GM18909 (cell line): ENCODE measurements at regions not wholly inside any gene's neighbourhood (a gene's known extent, or its start where the extent isn't known, plus 50 kb on each side); places are given as distances from the start of the nearest gene placed in this dataset.
A peak's percentile ranks its signal among the peaks of the same experiment; 100 is the strongest.

Experiments
- ATAC-seq: cut with Tn5 transposase; IDR thresholded peaks from one replicate; pipeline ENCODE4 v1.9.1; 2021; ENCODE audit warnings: mild to moderate bottlenecking; ENCODE audit not compliant: unreplicated experiment, poor library complexity

- ATAC-seq: peak; percentile 89
Observed at GRCh38 chr16:51569203-51569931, 418.3 kb upstream of the SALL1 start.

DNA sequence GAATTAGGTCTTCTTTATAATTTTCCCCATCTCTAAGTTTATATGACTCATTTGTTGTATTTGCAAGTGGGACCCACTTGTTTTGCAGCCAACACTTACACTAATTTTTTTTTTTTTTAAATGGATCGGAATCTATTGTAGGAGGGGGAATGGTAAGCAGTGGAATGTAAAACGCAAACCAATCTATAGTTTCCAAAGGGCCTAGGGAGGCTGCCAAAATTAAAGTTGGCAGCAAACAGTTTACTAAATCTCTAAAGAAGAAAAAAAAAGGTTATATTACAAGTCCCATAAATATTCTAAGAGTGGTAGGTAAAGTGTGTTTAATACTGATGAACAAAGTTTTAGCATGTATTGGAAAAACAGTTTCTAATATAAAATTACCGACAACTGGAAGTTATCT, 416.8 kb upstream of the SALL1 start:
- ATAC-seq: no peak

- peak; percentile 71 for ATAC-seq
Observed at GRCh38 chr16:51565184-51565583, 414.1 kb upstream of the SALL1 start.

GRCh38 chr16:51562891-51563290, 411.8 kb upstream of the SALL1 start:
- peak; percentile 37 for ATAC-seq

DNA sequence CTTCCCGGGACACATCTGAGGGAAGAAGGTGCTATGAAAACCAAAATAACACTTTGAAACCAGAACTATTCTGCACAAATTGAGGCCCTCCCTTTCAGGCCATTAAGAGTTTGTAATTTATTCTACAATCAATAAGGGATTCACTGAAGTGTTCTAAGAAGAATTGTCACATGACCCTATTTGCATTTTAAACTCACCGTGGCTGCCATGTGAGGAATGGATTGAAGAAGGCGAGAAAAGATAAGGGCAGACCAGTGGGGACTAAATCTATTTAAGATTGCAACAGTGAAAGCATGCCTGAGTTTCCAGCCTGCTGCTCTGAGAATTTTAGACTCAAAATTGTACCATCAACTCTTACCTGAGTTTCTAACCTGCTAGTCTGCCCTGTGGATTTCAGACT, 408.8 kb upstream of the SALL1 start:
- ATAC-seq: no peak

GRCh38 chr16:51557670-51558069, 406.6 kb upstream of the SALL1 start:
- no peak for ATAC-seq

DNA sequence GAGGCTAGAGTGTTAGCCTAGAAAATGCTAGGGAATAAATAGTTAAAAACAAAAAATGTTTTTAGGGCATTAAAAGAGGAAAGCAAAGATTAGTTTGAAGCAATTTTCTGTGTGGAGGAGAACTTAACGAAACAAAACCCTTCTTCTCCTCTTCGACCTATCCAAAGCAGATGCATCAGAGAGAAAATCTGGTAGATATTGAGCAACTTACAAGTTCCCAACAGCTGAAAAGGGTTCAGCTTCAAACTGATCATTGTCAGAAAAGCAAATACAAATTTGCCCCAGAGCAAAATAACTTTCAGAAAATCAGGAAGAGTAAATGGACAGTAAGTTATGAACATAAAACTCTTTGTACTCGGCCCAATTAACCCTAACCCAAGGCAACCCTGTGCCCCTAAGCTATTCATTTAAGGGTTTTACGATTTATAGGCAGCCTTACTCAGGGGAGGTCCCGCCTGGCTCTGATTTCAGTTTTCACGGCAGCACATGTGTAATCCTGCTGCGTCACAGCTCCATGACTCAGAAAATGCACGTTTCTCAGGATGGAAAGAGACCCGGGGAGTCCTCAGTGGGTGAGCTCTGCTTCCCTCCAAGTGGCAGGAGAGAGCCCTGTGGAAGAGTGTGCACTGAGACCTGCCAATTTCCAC, 405.7 kb upstream of the SALL1 start:
- no peak for ATAC-seq

- ATAC-seq: no peak
Observed at GRCh38 chr16:51553910-51554309, 402.8 kb upstream of the SALL1 start.

DNA sequence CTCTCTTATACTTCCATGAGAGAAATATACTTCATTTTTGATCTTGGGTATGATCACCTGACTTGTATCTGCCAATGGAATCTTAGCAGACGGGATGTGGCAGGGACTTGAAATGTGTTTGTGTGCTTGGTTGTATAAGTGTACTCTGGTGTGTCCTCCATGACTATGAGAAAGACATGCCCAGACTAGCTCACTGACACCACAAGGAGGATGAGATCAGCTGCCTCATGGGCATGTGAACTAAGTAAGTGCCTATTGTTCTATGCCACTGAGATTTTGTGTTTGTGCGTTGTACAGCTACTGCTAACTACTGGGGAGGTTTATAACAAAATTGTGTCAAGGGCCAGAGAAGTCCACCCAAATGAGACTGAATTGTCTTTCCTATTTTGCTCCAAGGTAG, 402.2 kb upstream of the SALL1 start:
- ATAC-seq: no peak

GRCh38 chr16:51550800-51551347, 399.8 kb upstream of the SALL1 start:
- ATAC-seq: no peak

- no peak for ATAC-seq
Observed at GRCh38 chr16:51549836-51550235, 398.8 kb upstream of the SALL1 start.

GRCh38 chr16:51545951-51546350, 394.9 kb upstream of the SALL1 start:
- no peak for ATAC-seq

- no peak for ATAC-seq
Observed at GRCh38 chr16:51544851-51545467, 393.9 kb upstream of the SALL1 start.

- ATAC-seq: no peak
Observed at GRCh38 chr16:51543971-51544370, 392.9 kb upstream of the SALL1 start.

- ATAC-seq: no peak
Observed at GRCh38 chr16:51542981-51543815, 392.1 kb upstream of the SALL1 start.

- ATAC-seq: no peak
Observed at GRCh38 chr16:51540259-51540658, 389.2 kb upstream of the SALL1 start.

DNA sequence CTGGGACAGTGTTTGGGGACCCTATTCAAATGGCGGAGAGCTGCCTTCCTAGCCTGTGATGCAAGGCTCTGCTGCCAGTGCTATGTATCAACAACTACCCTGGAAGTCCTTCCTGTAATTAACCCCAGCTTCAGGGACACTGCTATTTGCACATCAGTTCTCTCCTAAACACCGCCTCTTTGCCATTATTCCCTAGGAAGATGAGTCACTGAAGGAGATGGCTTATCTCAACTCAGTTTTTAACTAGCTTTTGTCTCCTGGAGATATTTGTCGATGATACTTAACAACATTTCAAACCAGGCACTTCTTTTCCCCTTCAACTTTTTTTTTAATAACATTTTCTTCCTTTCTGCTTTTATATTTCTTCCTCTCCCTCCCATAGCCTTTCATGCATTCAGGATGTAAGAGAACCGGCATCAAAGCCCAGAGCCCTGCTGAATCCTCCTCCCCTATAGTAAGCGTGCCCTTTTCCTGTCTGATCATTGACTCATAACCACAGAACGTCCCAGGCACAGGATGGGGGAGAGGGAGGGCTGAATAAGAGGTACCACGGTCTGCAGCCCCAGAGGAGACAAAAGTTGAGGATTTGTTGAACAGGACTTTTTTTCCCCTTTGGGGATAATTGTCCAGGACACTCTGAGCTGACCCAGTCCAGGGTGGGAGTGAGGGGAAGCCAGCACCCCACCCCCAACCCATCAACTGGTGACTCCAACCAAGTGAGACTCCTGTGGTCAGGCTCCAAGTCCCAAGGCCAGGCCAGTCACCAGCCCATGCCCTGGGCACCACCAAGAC, 387.8 kb upstream of the SALL1 start:
- ATAC-seq: no peak

DNA sequence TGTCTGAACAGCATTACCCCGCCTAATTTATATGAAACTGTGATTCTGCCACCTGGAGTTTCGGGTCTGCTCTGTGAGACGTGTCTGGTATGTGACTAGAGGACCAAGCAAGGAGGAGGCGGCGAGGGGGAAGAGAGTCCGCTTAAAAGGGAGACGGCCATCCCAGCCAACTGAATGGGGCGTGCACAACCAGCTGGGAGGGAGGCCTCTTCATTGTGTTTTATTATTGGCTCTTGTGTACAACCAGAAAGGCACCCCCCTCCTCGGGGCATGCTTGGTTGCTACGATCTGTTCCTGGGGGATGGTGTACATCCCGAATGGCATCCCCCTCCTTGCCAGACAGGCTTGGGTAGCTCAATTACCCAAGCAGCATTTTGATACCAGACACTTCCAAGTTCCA, 384.5 kb upstream of the SALL1 start:
- ATAC-seq: no peak

GRCh38 chr16:51532551-51532950, 381.5 kb upstream of the SALL1 start:
- ATAC-seq: no peak

DNA sequence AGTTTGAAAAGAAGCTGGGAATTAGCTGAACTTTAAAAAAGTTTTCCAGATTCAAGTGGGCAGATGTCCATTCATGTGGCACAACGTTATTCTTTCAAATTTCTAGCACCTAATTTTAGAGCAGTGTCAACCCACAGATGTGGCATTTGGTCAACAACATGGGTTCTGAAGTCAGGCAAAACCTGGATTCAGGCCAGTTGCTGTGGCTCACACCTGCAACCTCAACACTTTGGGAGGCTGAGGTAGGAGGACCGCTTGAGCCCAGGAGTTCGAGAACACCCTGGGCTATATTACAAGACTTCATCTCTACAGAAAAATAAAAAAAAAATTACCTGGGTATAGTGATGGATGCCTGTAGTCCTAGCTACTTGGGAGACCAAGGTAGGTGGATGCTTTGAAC, 380.2 kb upstream of the SALL1 start:
- ATAC-seq: no peak
